Amniotic stem cell (primary cell): ENCODE measurements at regions not wholly inside any gene's neighbourhood (a gene's known extent, or its start where the extent isn't known, plus 50 kb on each side); places are given as distances from the start of the nearest gene placed in this dataset.

Source experiments
- DNase-seq: peaks from one replicate; lab custom pipeline; 2025; lab: John Stamatoyannopoulos, UW

DNA sequence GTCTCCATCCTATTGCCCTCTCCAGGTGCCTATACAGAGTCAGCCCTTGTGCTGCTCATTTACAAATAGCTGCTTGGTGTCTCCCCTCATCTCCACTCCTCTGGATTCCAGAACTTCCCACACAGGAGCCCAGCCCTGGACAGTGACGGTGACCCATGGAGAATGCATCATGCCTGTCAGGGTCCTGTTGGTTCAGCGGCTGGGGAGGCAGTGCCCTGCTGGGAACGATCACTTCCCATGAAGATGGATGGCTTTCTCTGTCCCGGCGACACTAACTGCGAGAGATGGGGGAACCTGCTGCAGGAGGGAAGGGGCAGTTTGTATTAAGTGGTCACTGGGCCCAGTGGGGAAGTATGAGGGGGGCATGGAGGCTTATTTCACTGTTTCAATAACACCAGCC, 395.0 kb upstream of the TBX3 start:
- no peak for DNase-seq

DNA sequence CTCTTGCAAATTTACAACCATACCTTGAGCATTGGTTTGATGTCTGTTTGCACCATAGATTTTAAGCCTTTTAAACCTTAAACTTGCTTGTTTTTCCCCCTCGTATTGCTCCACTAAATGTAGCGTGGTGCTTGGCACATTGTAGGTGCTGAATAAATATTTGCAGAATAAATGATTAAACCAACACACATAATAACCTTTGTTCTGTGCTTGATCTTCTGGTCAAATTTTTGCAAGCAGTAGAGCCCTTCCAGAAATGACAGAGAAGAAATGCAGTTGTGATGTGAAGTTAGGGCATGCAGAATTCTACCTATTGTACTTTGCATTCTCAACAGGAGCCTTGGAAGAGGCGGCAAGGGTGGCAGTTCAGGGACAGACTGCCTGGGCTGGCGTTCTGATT, 394.4 kb upstream of the TBX3 start:
- DNase-seq: no peak

- DNase-seq: no peak
These were observed 391.7 kb upstream of the TBX3 start for GRCh38 chr12:115075552-115076170.

GRCh38 chr12:115074617-115075016, 390.6 kb upstream of the TBX3 start:
- no peak for DNase-seq

DNA sequence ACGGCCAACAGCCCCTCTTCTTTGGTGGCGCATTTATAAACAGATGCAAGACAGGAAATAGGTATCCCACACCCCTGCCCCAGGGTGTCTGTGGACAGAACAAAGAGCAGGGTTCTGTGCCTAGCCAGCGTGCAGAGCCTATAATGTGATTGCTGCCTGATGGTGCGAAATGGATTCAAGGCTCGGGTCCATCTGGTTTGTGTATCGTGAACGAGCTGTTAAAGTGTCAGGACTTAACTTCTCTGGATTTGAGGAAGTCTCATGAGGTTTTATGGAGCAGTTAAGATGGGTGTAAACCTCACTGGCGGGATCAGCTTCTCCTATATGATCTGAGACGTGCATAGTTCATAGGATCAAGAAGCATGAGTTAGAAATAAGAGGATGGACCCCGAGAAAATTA, 388.7 kb upstream of the TBX3 start:
- no peak for DNase-seq

DNA sequence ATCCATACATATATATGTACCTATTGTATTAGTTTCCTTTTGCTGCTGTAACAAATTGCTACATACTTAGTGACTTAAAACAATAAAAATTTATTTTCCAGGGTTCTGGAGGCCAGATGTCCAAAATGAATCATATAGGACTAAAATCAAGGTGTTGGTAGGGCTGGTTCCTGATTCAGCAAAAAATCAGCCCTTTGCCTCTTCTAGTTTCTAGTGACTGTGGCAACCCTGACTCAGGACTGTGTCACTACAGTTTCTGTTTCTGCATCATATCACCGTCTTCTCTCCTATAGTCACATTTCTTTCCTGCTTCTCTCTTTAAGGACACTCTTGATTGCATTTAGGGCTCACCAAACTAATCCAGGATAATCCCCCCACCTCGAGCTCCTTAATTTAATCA, 386.3 kb upstream of the TBX3 start:
- DNase-seq: no peak

- no peak for DNase-seq
These were observed 380.3 kb upstream of the TBX3 start for GRCh38 chr12:115064296-115064695.

- no peak for DNase-seq
These were observed 378.8 kb upstream of the TBX3 start for GRCh38 chr12:115062741-115063140.

DNA sequence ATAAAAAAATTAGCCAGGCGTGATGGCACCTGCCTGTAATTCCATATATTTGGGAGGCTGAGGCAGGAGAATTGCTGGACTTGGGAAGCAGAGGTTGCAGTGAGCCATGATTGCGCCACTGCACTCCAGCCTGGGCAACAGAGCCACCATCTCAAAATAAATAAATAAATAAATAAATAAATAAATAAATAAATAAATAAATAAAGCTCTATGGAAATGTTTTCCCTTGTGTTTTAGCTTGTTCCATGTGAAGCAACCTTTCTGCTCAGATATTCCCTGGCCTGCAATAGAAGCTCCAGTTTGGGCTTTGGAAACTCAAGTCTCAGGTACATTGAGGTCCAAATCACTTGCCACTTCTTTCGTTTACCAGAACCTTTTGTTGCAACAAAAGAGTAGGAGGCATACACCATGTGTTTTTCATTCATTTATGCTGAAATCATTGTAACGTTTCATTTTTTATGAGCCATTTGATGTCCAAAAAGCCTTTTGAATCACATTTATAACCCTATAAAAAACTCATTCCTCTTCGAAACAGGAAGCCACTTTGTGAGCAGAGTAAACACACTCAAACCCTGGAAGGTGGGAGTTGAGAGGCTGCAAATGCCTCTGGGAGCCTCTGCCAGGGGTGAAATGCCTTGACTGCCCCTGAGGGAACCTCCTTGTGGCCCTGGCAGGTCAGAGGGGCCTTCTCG, 376.6 kb upstream of the TBX3 start:
- DNase-seq: no peak

- DNase-seq: no peak
These were observed 373.5 kb upstream of the TBX3 start for GRCh38 chr12:115057445-115057844.

- no peak for DNase-seq
These were observed 367.4 kb upstream of the TBX3 start for GRCh38 chr12:115051378-115051777.

DNA sequence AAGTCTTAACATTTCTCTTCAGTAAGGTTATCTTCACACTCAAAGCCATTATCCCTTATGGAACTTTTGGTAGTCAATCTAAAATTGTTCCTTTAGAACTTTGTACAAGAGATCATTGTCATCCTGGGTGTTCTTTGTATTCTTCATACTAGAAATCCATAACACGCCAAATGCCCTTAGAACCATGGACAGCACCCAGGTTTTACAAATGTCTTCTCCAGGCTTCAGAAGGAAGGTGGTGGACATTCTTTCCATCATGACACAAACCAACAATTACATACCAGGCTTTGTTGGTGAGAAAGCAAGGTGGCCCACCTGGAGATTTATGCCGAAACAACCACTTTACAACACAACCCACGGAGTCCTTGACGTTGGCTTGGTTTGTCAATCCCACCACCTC, 365.6 kb upstream of the TBX3 start:
- DNase-seq: no peak

DNA sequence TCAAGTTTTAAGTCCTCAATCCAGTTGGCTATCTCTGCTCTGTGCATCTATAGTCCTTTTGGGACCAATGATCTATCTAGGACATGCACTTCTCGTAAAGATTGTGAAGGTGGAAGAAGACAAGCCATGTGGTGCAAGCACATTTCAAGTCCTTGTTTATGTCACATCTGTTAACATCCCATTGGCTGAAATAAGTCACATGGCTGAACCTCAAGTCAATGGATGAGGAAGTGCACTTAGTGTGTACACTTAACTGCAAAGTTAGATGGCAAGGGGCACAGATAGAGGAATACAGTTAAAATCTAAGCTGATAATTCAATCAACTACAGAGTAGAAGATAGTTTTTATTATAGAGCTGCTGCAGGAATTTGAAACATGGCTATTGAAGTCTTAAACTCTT, 362.8 kb upstream of the TBX3 start:
- no peak for DNase-seq

DNA sequence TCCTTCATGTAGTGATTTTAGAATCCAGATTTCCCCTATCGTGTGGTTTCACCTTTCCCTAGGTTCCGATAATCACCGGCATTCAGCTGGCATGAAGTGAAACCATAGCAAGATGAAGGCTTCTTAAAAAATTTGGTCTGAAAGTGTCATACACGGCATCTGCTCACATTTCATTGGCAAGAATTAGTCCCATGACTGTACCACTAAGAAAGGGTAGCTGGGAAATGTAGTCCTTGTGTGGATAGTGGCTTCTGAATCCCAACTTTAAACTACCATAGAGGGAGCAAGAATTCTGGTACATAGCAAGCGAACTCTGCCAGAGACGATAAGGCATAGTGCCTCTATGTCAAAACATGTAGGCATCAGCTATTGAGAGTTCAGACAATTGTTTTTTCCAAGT, 360.1 kb upstream of the TBX3 start:
- DNase-seq: no peak

GRCh38 chr12:115043079-115043478, 359.1 kb upstream of the TBX3 start:
- no peak for DNase-seq

DNA sequence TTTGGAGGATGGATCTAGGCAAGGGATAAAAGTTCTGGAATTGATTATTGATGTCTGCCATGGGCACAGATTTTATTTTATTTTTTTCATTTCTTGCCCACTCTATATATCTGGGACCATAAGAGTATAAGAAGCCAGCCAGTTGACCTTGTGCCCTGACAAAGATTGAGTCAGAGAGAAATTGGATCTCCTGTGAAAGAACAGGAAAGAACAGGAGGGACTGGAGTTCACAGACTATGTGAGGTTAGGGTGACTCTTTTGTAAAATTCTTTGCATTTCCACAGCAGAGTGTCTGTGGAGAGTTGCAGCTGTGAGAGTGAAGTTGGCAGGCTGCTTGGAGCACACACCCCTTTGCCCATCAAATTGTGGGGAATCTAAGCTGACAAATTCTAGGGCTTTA, 358.4 kb upstream of the TBX3 start:
- DNase-seq: no peak

- DNase-seq: no peak
These were observed 353.9 kb upstream of the TBX3 start for GRCh38 chr12:115037830-115038229.

DNA sequence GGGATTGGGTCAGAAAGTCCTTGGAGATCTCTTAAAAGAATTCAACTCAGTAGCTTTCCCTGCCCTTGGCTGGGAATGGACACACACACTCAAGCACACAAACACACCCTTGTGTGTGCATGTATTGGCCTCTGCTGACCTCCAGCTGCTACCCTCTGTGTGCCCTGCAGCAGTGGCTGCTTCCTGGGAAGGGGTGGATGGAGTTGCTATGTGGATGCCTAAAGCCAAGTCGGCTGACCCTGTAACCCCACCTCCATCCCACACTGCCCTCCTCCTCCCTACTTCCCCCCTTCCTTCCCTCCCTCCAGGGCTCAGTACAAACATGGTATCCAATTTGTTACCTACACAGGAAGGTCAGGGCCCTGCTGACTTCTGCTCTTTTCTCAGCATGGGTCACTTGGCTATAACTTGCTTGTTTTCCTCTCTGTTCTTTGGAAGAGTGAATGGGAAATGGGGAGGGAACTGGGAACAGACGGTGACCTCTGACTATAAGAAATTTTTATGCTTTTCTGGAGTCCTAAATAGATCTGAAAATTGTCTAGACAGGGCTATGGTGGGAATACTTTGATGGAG, 351.6 kb upstream of the TBX3 start:
- DNase-seq: no peak

GRCh38 chr12:115032521-115032920, 348.5 kb upstream of the TBX3 start:
- DNase-seq: no peak

GRCh38 chr12:115030017-115030416, 346.0 kb upstream of the TBX3 start:
- no peak for DNase-seq

DNA sequence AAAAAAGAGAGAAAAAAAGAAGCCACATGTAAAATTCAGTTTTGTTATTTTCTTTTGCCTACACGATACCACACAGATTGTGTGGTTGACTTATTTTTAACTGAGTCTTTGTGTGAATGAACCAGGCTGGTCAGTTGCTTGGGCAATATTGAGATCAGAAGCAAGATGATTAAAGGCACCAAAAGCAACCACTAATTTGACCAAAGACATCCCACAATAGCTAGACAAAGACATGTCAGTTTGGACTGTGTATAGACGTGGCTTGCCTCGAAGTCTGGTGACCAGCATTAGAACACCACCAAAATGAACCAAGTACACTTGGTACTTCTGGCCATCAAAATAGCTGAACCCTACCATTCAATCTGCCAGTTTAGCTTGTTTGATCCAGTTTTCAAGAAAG, 340.6 kb upstream of the TBX3 start:
- DNase-seq: no peak

GRCh38 chr12:115023279-115024265, 339.6 kb upstream of the TBX3 start:
- DNase-seq: no peak

- no peak for DNase-seq
These were observed 336.1 kb upstream of the TBX3 start for GRCh38 chr12:115020091-115020490.
